Breast epithelium (tissue), 3 donors: ENCODE measurements at regions not wholly inside any gene's neighbourhood (a gene's known extent, or its start where the extent isn't known, plus 50 kb on each side); places are given as distances from the start of the nearest gene placed in this dataset.

ENCODE experiments used
- CTCF ChIP-seq, 3 donors: fragments of 450-650 bp; IDR thresholded peaks; one replicate each; pipeline ENCODE4 v1.5.1; 2016 to 2017; ENCODE audit warnings: antibody characterized with exemption in 3 of 3, mild to moderate bottlenecking in 3 of 3, moderate library complexity in 3 of 3
- POLR2A ChIP-seq: fragments of 450-650 bp; IDR thresholded peaks from one replicate; pipeline ENCODE4 v1.6.1; 2016; ENCODE audit warnings: antibody characterized with exemption, mild to moderate bottlenecking, moderate library complexity

GRCh38 chr10:4655879-4656278 is 170.1 kb upstream of the AKR1E2 start:
- TF ChIP-seq CTCF (IDR thresholded peaks at IDR 0.05) (no peak), POLR2A (no peak)
